ENCODE measurements at regions not wholly inside any gene's neighbourhood (a gene's known extent, or its start where the extent isn't known, plus 50 kb on each side); places are given as distances from the start of the nearest gene placed in this dataset.

DNA sequence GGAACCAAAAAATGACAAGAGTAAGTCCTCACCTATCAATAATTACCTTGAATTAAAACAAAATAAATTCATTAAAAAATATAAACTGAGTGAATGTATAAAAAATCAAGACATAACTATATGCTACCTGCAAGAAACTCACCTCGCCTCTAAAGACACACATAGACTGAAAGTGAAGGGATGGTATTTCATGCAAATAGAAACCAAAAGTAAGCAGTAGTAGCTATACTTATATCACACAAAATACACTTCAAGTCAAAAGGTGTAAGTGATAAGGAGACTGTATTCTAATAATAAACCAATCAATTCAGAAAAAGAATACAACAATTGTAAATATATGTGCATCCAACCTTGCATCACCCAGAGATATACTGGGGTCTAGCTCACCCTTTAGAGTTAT, 332.6 kb downstream of the SH2D4B start:
- DNase-seq, result no peak

DNA sequence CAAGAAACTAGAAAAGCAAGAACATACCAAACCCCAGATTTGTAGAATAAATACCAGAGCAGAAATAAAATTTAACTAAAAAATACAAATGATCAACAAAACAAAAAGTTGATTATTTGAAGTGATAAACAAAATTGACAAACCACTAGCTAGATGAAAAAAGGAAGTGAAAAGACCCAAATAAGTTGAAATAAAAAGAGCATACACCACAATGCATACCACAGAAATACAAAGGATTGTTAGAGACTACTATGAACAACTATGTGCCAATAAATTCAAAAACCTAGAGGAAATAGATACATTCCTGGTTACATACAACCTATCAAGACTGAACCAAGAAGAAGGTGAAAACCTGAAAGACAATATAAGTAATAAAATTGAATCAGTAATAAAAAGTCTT, 333.4 kb downstream of the SH2D4B start:
- no peak for DNase-seq

- DNase-seq, result no peak
Measured at GRCh38 chr10:80878330-80878729, 340.6 kb downstream of the SH2D4B start.

DNA sequence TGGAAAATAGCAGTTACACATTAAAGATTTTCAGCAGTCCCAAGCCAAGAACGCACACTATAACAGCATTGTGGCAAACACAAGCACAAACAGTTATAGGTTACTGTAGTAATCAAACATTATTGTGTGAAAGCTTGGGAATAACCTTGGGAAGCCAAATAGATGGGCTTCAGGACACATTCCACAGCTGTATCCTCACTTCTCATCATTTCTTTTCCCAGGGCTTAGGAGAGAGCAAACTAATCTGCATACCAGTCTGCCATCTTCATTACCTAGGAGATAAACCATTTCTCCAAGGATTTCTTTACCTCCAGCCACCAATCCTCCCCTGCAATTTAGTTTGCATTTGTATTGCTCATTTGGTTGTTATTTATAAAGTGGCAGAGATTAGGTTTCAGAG, 352.4 kb downstream of the SH2D4B start:
- DNase-seq, result no peak

- DNase-seq, result no peak
Measured at GRCh38 chr10:80893256-80893655, 355.6 kb downstream of the SH2D4B start.

GRCh38 chr10:80894311-80894791, 356.6 kb downstream of the SH2D4B start:
- DNase-seq, result no peak

- no peak for DNase-seq
Measured at GRCh38 chr10:80894797-80895467, 357.2 kb downstream of the SH2D4B start.

DNA sequence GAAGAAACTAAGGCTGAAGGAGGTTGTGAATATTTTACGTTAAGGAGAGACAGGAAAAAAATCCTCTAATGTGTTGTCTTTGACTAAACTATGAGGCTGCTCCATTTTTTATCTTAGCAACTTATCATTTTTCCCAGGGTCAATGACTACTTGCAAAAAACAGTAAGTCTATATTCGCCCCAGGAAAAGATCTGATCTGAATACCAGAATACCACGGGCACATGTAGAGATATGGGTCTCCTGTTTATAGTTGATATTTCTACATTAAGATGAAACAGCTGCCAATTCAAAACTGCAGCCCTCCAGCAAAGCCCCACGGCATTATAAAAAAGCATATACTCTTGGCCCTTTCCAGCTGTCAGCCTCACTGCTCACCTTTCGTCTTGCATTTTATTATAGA, 358.4 kb downstream of the SH2D4B start:
- no peak for DNase-seq

GRCh38 chr10:80896959-80897358, 359.3 kb downstream of the SH2D4B start:
- no peak for DNase-seq

DNA sequence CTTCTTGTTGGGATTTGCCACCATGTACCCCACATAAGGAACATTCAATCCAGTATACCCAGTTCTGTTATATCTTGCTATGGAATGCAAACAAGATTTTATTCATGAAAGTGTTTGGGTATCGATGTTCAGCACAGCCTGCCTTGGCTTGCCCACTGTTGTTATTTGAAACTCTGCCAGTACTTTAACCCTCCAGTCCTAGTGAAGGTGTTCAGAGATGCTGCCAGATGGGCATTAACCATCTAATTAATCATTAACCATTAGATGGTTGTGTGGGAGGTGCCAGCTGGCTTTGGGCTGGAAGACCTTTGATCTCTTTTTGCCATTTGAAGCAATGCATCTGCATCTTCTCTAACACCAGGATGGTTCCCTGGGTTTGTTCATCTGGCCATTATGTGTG, 363.0 kb downstream of the SH2D4B start:
- DNase-seq, result no peak

- no peak for DNase-seq
Measured at GRCh38 chr10:80908611-80909010, 370.9 kb downstream of the SH2D4B start.

DNA sequence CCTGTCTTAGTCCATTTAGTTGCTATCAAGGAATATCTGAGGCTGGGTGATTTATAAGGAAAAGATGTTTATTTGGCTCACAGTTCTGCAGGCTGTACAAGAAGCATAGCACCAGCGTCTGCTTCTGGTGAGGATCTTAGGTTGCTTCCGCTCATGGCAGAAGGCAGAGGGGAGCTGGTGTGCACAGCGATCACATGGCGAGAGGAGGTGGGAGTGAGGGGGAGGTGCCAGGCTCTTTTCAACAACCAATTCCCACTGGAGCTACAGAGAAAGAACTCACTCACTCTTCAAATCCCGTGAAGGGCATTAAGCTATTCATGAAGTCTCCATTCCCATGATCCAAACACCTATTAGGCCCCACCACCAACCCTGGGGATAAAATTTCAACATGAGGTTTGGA, 371.6 kb downstream of the SH2D4B start:
- DNase-seq, result no peak

GRCh38 chr10:80917636-80918035, 379.9 kb downstream of the SH2D4B start:
- no peak for DNase-seq

DNA sequence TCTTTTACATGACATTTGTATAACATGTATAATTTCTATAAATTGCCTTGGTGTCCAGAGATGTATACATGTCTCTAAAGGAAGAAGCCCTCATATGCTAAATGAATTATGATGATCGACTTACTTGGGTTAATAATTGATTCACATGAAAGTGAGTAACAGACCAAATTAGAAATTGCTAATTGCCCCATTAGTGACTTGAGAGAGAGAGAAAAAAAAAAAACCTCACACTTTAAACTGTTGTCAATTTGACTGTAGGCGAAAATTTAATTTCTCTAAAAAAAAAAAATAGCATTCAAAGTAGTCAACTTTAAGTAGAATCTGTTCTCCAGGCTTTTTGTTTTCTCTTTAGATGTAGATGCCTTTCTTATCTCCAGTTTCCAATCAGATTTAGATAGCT, 383.3 kb downstream of the SH2D4B start:
- no peak for DNase-seq

GRCh38 chr10:80924063-80924952, 386.6 kb downstream of the SH2D4B start:
- DNase-seq, result no peak

DNA sequence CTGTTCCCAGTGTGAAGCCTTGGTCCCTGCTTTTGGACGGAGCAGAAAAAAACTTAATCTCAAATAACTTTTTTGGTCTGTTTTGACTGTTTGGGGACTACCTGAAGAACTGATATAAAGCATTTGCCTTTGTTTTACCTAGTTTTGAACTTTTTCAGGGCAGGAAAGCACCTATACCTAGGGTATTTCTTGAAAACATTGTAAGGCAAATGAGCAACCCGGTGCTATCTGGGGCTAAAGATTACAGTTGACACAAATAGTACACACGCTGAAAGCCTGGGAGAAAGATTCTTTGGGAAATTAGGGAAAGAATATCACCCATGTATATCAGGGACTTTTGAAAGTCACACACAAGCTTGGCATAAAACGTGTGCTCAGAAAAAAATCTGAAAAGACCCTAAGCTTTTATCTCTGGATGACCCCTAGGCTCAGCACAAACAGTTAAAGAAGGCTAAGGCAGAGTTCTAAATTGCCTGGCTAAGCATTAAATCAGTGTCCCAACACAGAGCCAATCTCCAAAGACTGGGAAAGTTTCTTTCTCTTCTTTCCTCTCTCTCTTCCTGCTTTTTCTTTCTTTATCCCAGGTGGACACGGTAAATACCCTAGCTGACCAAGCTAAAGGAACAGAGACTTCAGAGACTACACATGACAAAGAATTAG, 389.8 kb downstream of the SH2D4B start:
- DNase-seq, result no peak

DNA sequence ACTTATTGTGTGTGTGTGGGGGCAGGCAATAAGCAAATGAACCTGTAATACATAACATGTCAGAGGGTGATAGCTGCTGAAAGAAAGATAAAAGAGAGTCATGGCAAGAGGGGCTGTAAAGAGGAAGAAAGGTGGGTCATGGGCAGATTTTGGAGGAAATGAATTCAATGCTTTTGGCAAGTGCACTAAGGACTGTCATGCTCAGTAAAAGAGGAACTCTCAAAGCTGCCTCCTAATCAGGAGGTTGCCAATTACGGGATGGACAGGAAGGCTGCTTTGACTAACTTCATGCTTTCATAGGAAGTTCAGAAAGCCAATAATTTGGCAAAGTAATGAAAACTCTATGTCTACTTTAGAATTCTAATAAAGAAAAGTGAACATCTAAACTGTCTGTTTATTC, 401.2 kb downstream of the SH2D4B start:
- no peak for DNase-seq

DNA sequence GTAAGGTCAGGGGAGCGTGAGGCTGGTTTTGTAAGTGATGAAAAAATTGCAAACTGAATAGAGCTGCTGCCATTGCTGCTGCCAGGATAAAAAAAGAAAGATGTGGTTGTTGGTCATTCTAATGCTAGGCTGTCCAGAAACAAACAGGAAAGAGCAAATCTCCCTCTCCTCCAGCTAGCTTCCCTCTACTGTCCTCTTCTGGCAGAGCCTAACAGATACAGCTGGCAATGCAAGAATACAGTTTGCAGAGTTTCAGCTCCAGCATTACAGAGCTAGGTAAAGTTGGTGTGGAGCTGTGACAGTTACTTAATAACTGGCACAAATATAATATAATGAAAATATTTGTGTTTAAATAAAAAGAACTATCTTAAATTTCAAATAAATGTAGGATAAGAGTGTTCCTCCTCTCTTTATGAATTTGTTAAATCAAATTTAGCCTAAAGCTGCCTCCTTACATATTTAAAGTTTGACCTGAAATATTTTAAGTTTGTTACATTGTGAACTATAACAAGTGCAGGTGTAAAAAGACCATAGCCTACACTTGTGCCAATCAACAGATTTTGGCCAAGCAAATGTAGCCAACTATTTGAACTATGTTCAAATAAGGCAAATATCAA, 407.7 kb downstream of the SH2D4B start:
- DNase-seq, result no peak

DNA sequence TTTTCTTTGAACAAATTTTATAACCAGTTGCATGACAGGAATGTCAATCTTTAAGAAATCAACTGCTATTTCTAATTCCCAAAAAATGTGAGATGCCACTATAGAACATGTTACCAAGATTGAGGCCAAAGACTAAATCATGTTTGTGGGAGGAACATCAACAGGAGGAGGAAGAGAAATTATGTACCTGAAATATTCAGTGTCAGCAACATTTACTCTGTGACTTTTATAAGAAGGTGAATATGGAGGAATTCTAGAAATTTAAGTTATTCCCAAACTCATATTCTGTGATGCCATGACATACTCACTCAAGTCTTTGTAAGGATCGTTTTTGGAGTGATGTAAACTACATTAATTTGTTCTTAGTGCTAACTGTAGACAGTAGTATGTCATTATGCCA, 408.4 kb downstream of the SH2D4B start:
- no peak for DNase-seq

GRCh38 chr10:80946957-80947726, 409.4 kb downstream of the SH2D4B start:
- no peak for DNase-seq

DNA sequence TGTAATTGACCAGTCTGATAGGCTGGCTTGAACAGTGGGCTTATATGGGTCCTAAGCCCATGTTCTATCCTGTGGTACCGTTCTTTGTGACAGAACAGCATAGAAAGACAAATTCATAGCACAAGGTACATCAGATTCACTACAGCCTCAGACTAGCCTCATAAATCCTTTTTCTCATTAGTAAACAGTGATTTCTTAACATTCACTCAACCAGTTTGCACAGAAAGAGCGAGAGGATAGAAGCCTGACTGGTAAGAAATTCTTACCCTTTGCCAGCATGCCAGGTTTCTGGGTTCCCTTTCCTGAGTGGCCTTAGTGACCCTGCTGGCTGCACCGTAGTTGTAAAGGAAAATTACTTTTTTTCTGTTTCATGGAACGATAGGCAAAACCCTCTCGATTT, 412.1 kb downstream of the SH2D4B start:
- no peak for DNase-seq

DNA sequence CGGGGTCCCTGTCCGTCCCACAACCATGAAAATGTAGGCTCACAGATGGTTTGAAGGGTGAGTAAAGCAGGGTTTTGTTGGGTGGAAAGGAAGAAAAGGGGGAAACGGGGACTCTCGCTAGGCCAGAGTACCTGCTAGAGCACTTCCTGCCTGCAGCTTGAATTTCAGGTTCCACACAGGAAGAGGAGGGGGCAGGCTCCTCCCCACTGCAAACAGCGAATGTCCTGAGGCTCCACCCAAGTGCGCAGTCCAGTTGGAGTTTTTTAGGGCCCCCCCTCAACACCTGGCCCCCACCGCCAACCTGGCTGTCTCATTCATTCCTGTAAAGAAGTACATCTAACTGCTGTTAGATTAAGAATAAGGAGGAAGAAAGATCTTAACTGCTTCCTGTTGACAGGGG, 414.7 kb downstream of the SH2D4B start:
- no peak for DNase-seq

DNA sequence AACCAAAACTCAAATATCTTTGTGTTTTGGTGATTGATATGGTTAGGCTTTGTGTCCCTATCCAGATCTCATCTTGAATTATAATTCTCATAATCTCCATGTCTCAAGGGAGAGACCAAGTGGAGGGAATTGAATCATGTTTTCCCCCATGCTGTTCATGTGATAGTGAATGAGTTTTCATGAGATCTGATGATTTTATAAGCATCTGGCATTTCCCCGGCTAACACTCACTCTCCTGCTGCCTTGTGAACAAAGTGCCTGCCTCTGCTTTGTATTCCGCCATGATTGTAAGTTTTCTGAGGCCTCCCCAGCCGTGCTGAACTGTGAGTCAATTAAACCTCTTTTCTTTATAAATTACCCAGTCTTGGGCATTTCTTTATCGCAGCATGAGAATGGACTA, 419.5 kb downstream of the SH2D4B start:
- DNase-seq, result no peak

All from KG1 (cell line).